ENCODE measurements at regions not wholly inside any gene's neighbourhood (a gene's known extent, or its start where the extent isn't known, plus 50 kb on each side); places are given as distances from the start of the nearest gene placed in this dataset.
"Not testable (repeated sequence)": the region's sequence is repeated elsewhere in the genome, so short reads cannot be mapped to it uniquely, and the experiment has no call there.

DNA sequence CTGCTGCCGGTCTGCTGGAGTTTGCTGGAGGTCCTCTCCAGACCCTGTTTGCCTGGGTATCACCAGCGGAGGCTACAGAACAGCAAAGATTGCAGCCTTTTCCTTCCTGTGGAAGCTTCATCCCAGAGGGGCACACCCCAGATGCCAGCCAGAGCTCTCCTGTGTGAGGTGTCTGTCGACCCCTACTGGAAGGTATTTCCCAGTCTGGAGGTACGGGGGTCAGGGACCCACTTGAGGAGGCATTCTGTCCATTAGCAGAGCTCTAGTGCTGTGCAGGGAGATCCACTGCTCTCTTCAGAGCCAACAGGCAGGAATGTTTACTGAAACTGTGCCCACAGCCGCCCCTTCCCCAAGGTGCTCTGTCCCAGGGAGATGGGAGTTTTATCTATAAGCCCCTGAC is 823.1 kb upstream of the HS3ST5 start:
- not testable (repeated sequence) for H3K4me3 ChIP-seq (ENCODE audit: low read depth, low read length); H3K27ac ChIP-seq; H3K36me3 ChIP-seq; H3K9me3 ChIP-seq (ENCODE audit: severe bottlenecking); H3K27me3 ChIP-seq (ENCODE audit: insufficient read depth, low read depth, severe bottlenecking)
- TF ChIP-seq, protein P1, sequence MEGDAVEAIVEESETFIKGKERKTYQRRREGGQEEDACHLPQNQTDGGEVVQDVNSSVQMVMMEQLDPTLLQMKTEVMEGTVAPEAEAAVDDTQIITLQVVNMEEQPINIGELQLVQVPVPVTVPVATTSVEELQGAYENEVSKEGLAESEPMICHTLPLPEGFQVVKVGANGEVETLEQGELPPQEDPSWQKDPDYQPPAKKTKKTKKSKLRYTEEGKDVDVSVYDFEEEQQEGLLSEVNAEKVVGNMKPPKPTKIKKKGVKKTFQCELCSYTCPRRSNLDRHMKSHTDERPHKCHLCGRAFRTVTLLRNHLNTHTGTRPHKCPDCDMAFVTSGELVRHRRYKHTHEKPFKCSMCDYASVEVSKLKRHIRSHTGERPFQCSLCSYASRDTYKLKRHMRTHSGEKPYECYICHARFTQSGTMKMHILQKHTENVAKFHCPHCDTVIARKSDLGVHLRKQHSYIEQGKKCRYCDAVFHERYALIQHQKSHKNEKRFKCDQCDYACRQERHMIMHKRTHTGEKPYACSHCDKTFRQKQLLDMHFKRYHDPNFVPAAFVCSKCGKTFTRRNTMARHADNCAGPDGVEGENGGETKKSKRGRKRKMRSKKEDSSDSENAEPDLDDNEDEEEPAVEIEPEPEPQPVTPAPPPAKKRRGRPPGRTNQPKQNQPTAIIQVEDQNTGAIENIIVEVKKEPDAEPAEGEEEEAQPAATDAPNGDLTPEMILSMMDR (IDR thresholded peaks at IDR 0.05; ENCODE audit: low read depth, low read length) = peak; percentile 37; the same call in 1 of the 2 replicates
- peak; percentile 10 for DNase-seq

DNA sequence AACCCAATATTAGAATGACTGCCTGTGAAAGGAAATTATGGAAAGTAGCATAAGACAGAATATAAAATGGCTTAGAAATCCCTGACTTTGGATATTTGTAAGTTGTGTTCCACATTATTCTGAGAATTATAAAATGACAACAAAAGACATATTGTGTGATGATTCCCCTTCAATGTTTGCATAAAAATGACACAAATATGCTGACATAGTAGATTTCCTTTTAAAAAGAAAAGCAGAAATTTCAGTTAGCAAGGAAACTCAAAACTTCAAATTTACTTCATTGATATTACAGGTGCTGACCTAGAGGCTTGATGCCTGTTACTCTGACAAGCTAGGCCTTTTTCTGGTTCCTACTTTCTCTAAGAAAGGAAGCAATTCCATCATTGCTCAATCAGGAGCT is 816.9 kb upstream of the HS3ST5 start:
- TF ChIP-seq, protein P1 (IDR thresholded peaks at IDR 0.05; ENCODE audit: low read depth, low read length) = no peak
- Histone ChIP-seq H3K27me3 (ENCODE audit: insufficient read depth, low read depth, severe bottlenecking) (no peaks in the 10 kb centered on the region), H3K27ac (no peak overlapping the region), H3K9me3 (ENCODE audit: severe bottlenecking) (no peaks in the 10 kb centered on the region), H3K4me3 (ENCODE audit: low read depth, low read length) (no peak overlapping the region), H3K36me3 (no peaks in the 10 kb centered on the region)
- no peak for DNase-seq

DNA sequence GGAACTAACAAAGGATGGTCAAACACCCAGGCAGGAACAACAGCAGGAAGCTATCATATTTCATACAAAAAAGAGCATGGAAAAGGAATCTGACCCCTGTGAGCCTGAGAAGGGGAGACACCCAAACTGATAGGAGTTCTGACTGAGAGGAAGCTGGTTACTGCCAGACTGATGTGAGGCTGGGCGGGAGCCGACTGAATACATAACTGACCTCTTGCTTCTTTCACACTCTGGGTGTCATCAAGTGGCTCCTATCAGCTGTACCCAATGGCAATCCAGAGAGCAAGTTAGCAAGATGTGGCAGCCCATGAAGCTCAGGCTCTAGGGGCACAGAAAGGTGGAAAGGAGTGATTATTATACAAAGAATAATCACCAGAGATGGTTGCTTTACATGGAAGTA is 795.1 kb upstream of the HS3ST5 start:
- no peaks in the 10 kb centered on the region for H3K36me3 ChIP-seq
- no peak overlapping the region for H3K27ac ChIP-seq
- TF ChIP-seq, protein P1 (IDR thresholded peaks at IDR 0.05; ENCODE audit: low read depth, low read length) = no peak
- DNase-seq = no peak
- H3K9me3 ChIP-seq (ENCODE audit: severe bottlenecking) = no peaks in the 10 kb centered on the region
- H3K27me3 ChIP-seq (ENCODE audit: insufficient read depth, low read depth, severe bottlenecking) = no peaks in the 10 kb centered on the region
- H3K4me3 ChIP-seq (ENCODE audit: low read depth, low read length) = no peak overlapping the region

DNA sequence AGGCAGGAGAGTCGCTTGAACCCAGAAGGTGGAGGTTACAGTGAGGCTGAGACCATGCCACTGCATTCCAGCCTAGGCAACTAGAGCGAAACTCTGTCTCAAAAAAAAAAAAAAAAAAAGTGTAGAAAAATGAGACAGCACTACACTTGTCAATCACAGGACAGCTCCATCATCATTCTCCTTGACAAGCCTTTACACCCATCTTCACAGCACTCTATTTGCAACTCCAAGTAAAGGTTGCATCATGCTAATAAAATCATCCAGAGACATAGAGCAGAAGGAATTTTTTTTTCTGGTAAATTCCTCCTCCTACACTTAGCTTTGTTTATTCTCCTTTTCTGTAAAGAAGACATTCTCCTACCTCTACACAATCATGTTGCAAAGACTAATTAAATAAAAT is 791.0 kb upstream of the HS3ST5 start:
- TF ChIP-seq, protein P1 (IDR thresholded peaks at IDR 0.05; ENCODE audit: low read depth, low read length) = no peak
- no peaks in the 10 kb centered on the region for H3K27me3 ChIP-seq (ENCODE audit: insufficient read depth, low read depth, severe bottlenecking)
- DNase-seq = no peak

DNA sequence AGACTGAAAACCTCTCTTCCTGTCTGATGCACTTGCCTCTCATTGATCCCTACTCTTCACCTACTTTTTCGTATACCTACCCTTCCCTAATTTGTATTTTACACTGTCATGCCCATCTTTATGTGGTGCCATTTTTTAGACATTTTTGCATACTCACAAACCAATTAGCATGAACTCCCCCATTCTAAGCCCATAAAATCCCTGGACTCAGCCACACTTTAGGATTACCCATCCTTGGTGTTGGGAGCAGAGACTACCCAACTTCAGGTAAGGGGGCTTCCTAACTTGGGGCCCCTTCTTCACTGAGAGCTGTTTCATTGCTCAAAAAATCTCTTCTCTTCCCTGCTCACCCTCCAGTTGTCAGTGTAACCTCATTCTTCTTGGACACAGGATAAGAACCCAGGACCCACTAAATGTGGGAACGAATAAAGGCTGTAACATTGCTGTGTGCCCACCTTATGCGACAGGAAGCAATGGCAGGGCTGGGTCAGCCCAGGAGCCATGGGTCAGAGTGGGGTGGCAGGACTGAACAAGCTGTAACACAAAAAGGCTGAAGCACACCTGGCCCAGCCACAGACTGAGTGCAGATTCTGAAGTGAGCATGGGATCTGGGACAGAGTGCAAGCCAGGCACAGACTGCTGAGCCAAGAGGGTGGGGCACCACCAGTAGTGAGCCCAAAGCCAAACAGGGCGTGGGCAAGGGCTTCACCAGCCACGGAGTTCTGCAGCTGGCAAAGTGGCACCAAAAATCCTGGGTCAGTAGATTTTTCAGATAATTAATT is 789.1 kb upstream of the HS3ST5 start:
- H3K9me3 ChIP-seq (ENCODE audit: severe bottlenecking) = no peaks in the 10 kb centered on the region
- no peaks in the 10 kb centered on the region for H3K36me3 ChIP-seq
- H3K27ac ChIP-seq = no peak overlapping the region
- no peak overlapping the region for H3K4me3 ChIP-seq (ENCODE audit: low read depth, low read length)
- TF ChIP-seq, protein P1 (IDR thresholded peaks at IDR 0.05; ENCODE audit: low read depth, low read length) = no peak
- no peak for DNase-seq
- H3K27me3 ChIP-seq (ENCODE audit: insufficient read depth, low read depth, severe bottlenecking) = no peaks in the 10 kb centered on the region

More for the DNA sequence above, 791.0 kb upstream of the HS3ST5 start:
- no peaks in the 10 kb centered on the region for H3K9me3 ChIP-seq (ENCODE audit: severe bottlenecking)
- no peak overlapping the region for H3K27ac ChIP-seq
- no peaks in the 10 kb centered on the region for H3K36me3 ChIP-seq
- H3K4me3 ChIP-seq (ENCODE audit: low read depth, low read length) = no peak overlapping the region

DNA sequence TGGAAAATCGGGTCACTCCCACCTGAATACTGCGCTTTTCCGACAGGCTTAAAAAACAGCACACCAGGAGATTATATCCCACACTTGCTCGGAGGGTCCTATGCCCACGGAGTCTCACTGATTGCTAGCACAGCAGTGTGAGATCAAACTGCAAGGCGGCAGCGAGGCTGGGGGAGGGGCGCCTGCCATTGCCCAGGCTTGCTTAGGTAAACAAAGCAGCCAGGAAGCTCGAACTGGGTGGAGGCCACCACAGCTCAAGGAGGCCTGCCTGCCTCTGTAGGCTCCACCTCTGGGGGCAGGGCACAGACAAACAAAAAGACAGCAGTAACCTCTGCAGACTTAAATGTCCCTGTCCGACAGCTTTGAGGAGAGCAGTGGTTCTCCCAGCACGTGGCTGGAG is 778.7 kb upstream of the HS3ST5 start:
- not testable (repeated sequence) for DNase-seq; H3K36me3 ChIP-seq; H3K9me3 ChIP-seq (ENCODE audit: severe bottlenecking); H3K27ac ChIP-seq; H3K27me3 ChIP-seq (ENCODE audit: insufficient read depth, low read depth, severe bottlenecking); H3K4me3 ChIP-seq (ENCODE audit: low read depth, low read length)

All from WERI-Rb-1 (cell line).